ENCODE measurements at regions not wholly inside any gene's neighbourhood (a gene's known extent, or its start where the extent isn't known, plus 50 kb on each side); places are given as distances from the start of the nearest gene placed in this dataset.

DNA sequence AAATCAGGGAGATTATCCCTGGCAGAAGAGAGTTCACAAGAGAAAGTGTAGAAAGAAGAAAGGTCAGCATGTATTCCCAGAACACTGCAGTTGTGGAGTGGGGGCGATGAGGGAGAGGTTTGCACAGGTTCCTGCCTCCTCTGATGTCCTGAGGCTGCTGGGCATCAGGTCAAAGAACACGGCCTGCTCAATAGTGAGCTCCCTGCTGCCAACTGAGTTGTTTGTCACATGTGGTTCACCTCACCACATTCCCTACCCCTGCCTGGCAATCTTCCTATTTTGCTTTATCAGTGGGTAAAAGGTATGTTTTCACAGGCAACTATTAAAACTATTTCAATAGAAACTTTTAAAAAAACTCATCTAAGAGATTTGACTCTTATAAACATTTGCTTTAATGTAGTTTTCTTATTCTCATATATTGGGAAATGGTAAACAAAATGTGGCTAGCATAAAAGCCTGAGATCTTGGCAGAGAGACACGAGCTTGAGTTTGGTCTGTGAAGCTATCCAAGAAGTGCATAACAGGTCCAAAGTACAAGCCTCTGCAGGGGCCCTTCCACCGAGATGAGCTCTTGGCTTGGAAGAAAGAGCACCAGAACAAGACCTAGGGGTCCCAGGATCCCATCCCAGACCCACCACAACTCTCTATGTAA, 123.9 kb upstream of the SRD5A2 start:
- CTCF ChIA-PET, result no interaction called here
- H4K20me1 ChIP-seq (ENCODE audit: insufficient read depth), result no peaks in the 10 kb centered on the region
- H3K9me2 ChIP-seq (ENCODE audit: insufficient read depth), result no peaks in the 10 kb centered on the region
- H3K79me2 ChIP-seq (ENCODE audit: low read depth), result no peaks in the 10 kb centered on the region
- no peaks in the 10 kb centered on the region for H3K36me3 ChIP-seq (ENCODE audit: low read depth)
- no peaks in the 10 kb centered on the region for H3F3A ChIP-seq (ENCODE audit: insufficient read depth, low read depth)
- POLR2A ChIA-PET (ENCODE audit: unreplicated experiment), result no interaction called here
- no peaks in the 10 kb centered on the region for H3K27me3 ChIP-seq (ENCODE audit: insufficient read depth, low read depth)
- peak overlapping the region; percentile 16; the same call in 1 of the 2 replicates for H3K27ac ChIP-seq
- peak overlapping the region; percentile 15; the same call in 1 of the 2 replicates for H3K4me2 ChIP-seq
- BruUV-seq (replicated peaks), result no TSS peak
- peak in 1 of 2 experiments; percentile 69 for DNase-seq
- peak overlapping the region; percentile 9; the same call in 1 of the 2 replicates for H2AFZ ChIP-seq
- H3K9me3 ChIP-seq (ENCODE audit: insufficient read depth, low read depth), result peaks cover 9% of the 10 kb centered on the region
- no peak overlapping the region for H3K4me3 ChIP-seq
- intact Hi-C loops (cut with micrococcal nuclease; ENCODE audit: unreplicated experiment), result no loop called here
- no peak for TF ChIP-seq EZH2 (IDR thresholded peaks at IDR 0.05; ENCODE audit: low read depth)
- peaks cover 14% of the 10 kb centered on the region for H3K4me1 ChIP-seq (replicated peaks; ENCODE audit: insufficient read depth)

DNA sequence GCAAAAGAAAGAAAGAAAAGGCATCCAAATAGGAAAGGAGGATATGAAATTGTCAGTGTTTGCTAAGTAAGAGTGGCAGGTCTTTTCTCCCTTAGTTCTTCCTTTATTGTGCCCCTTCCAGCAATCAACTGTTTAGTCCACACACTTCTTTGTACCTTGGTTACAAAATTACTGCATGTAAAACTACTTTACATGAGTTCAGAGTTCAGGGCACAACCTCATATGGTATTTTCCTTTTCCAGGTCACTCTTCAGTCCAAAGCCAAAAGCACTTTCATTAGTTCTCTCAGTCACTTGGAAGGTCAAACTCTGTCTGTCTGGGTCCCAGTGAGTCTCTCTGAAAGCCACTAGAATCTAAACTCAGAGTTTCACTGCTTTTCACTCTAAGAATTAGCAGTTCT, 122.5 kb upstream of the SRD5A2 start:
- H3K36me3 ChIP-seq (ENCODE audit: low read depth), result no peaks in the 10 kb centered on the region
- H3K27me3 ChIP-seq (ENCODE audit: insufficient read depth, low read depth), result no peaks in the 10 kb centered on the region
- no peak overlapping the region for H3K27ac ChIP-seq
- no peaks in the 10 kb centered on the region for H3F3A ChIP-seq (ENCODE audit: insufficient read depth, low read depth)
- no peak for TF ChIP-seq EZH2 (IDR thresholded peaks at IDR 0.05; ENCODE audit: low read depth)
- no peak for TF ChIP-seq CTCF (conservative IDR thresholded peaks at IDR 0.05)
- no peak overlapping the region for H3K4me2 ChIP-seq
- no peaks in the 10 kb centered on the region for H3K79me2 ChIP-seq (ENCODE audit: low read depth)
- no peak for DNase-seq
- H3K9me2 ChIP-seq (ENCODE audit: insufficient read depth), result no peaks in the 10 kb centered on the region
- intact Hi-C loops (cut with micrococcal nuclease; ENCODE audit: unreplicated experiment), result no loop called here
- CTCF ChIA-PET, result no interaction called here
- no peaks in the 10 kb centered on the region for H4K20me1 ChIP-seq (ENCODE audit: insufficient read depth)
- H3K4me3 ChIP-seq, result no peak overlapping the region
- H3K9me3 ChIP-seq (ENCODE audit: insufficient read depth, low read depth), result peaks cover 21% of the 10 kb centered on the region
- no TSS peak for BruUV-seq (replicated peaks)
- peaks cover 14% of the 10 kb centered on the region for H3K4me1 ChIP-seq (replicated peaks; ENCODE audit: insufficient read depth)
- no peak overlapping the region for H2AFZ ChIP-seq
- POLR2A ChIA-PET (ENCODE audit: unreplicated experiment), result no interaction called here

- no peak for TF ChIP-seq CTCF (conservative IDR thresholded peaks at IDR 0.05)
- no peak for TF ChIP-seq EZH2 (IDR thresholded peaks at IDR 0.05; ENCODE audit: low read depth)
- no peak overlapping the region for H3K4me3 ChIP-seq
- POLR2A ChIA-PET (ENCODE audit: unreplicated experiment), result no interaction called here
- H3K9me3 ChIP-seq (ENCODE audit: insufficient read depth, low read depth), result peaks cover 56% of the 10 kb centered on the region
- DNase-seq, result no peak
- no peaks in the 10 kb centered on the region for H4K20me1 ChIP-seq (ENCODE audit: insufficient read depth)
- no peak overlapping the region for H2AFZ ChIP-seq
- no peak overlapping the region for H3K27ac ChIP-seq
- no peaks in the 10 kb centered on the region for H3K4me1 ChIP-seq (replicated peaks; ENCODE audit: insufficient read depth)
- H3K4me2 ChIP-seq, result no peak overlapping the region
- H3K36me3 ChIP-seq (ENCODE audit: low read depth), result no peaks in the 10 kb centered on the region
- no TSS peak for BruUV-seq (replicated peaks)
- no peaks in the 10 kb centered on the region for H3F3A ChIP-seq (ENCODE audit: insufficient read depth, low read depth)
- CTCF ChIA-PET, result no interaction called here
- H3K27me3 ChIP-seq (ENCODE audit: insufficient read depth, low read depth), result no peaks in the 10 kb centered on the region
- no peaks in the 10 kb centered on the region for H3K9me2 ChIP-seq (ENCODE audit: insufficient read depth)
- no peaks in the 10 kb centered on the region for H3K79me2 ChIP-seq (ENCODE audit: low read depth)
- intact Hi-C loops (cut with micrococcal nuclease; ENCODE audit: unreplicated experiment), result no loop called here
Measured at GRCh38 chr2:31698722-31699121, 118.0 kb upstream of the SRD5A2 start.

- no peaks in the 10 kb centered on the region for H3K36me3 ChIP-seq (ENCODE audit: low read depth)
Measured at GRCh38 chr2:31696068-31696467, 115.3 kb upstream of the SRD5A2 start.

More at GRCh38 chr2:31696068-31696467, 115.3 kb upstream of the SRD5A2 start:
- CTCF ChIA-PET, result no interaction called here
- POLR2A ChIA-PET (ENCODE audit: unreplicated experiment), result no interaction called here
- Histone ChIP-seq H3K27ac (no peak overlapping the region), H3K4me2 (no peak overlapping the region), H3K9me3 (ENCODE audit: insufficient read depth, low read depth) (peaks cover 58% of the 10 kb centered on the region), H3K4me3 (no peak overlapping the region), H3K4me1 (replicated peaks; ENCODE audit: insufficient read depth) (no peaks in the 10 kb centered on the region), H2AFZ (no peak overlapping the region), H3F3A (ENCODE audit: insufficient read depth, low read depth) (no peaks in the 10 kb centered on the region), H3K9me2 (ENCODE audit: insufficient read depth) (no peaks in the 10 kb centered on the region), H4K20me1 (ENCODE audit: insufficient read depth) (no peaks in the 10 kb centered on the region), H3K27me3 (ENCODE audit: insufficient read depth, low read depth) (no peaks in the 10 kb centered on the region), H3K79me2 (ENCODE audit: low read depth) (no peaks in the 10 kb centered on the region)
- intact Hi-C loops (cut with micrococcal nuclease; ENCODE audit: unreplicated experiment), result no loop called here
- BruUV-seq (replicated peaks), result no TSS peak
- DNase-seq, result no peak
- TF ChIP-seq CTCF (conservative IDR thresholded peaks at IDR 0.05) (no peak), EZH2 (IDR thresholded peaks at IDR 0.05; ENCODE audit: low read depth) (no peak)

Measured in PC-9 (cell line).